PC-9 (cell line): ENCODE measurements at regions not wholly inside any gene's neighbourhood (a gene's known extent, or its start where the extent isn't known, plus 50 kb on each side); places are given as distances from the start of the nearest gene placed in this dataset.

Experiments
- BruUV-seq: library from RNA; stranded (reverse); fragments of 400-500 nt; replicated peaks from 2 replicates; lab custom pipeline; 2021; lab: Mats Ljungman, UMichigan
- CTCF ChIA-PET: fragments of 300-600 bp; sonication (Branson Sonifier 250); formaldehyde crosslinking; loops from one replicate; lab custom pipeline; 2022; ENCODE audit warnings: antibody characterized with exemption; lab: Charles Lee
- POLR2A ChIA-PET: fragments of 300-600 bp; sonication (Branson Sonifier 250); formaldehyde crosslinking; loops from one replicate; lab custom pipeline; 2022; ENCODE audit warnings: antibody characterized with exemption; ENCODE audit not compliant: unreplicated experiment; lab: Charles Lee
- DNase-seq, 2 experiments: peaks; one replicate each; pipeline versions ENCODE4 v3.0.0 to v3.0.0-alpha.2; 2015 to 2022; ENCODE audit warnings: mixed read lengths in 1 of 2
- H2AFZ ChIP-seq: fragments of 200-600 bp; sonication (generic); 2 replicates; pipeline ENCODE4 v1.8.1; 2017; ENCODE audit warnings: antibody characterized with exemption
- H3F3A ChIP-seq: fragments of 200-600 bp; sonication (generic); 2 replicates; pipeline ENCODE4 v1.8.1; 2017; ENCODE audit warnings: antibody characterized with exemption, mild to moderate bottlenecking, low read depth; ENCODE audit not compliant: insufficient read depth
- H3K27ac ChIP-seq: fragments of 200-600 bp; sonication (generic); 2 replicates; pipeline ENCODE4 v1.6.1; 2016; ENCODE audit warnings: mixed run types
- H3K27me3 ChIP-seq: fragments of 200-600 bp; sonication (generic); 2 replicates; pipeline ENCODE4 v1.6.1; 2016; ENCODE audit warnings: low read depth, mixed run types; ENCODE audit not compliant: insufficient read depth
- H3K36me3 ChIP-seq: fragments of 200-600 bp; sonication (generic); 2 replicates; pipeline ENCODE4 v1.6.1; 2016; ENCODE audit warnings: low read depth, mixed run types
- H3K4me1 ChIP-seq: fragments of 200-600 bp; sonication (generic); replicated peaks from 2 replicates; pipeline ENCODE4 v1.6.1; 2016; ENCODE audit warnings: mixed run types; ENCODE audit not compliant: insufficient read depth
- H3K4me2 ChIP-seq: fragments of 200-600 bp; sonication (generic); 2 replicates; pipeline ENCODE4 v1.6.1; 2017; ENCODE audit warnings: mixed run types
- H3K4me3 ChIP-seq: fragments of 200-600 bp; sonication (generic); 2 replicates; pipeline ENCODE4 v1.6.1; 2016; ENCODE audit warnings: mixed run types
- H3K79me2 ChIP-seq: fragments of 200-600 bp; sonication (generic); 2 replicates; pipeline ENCODE4 v1.6.1; 2017; ENCODE audit warnings: low read depth, mixed run types
- H3K9me2 ChIP-seq: fragments of 200-600 bp; sonication (generic); 2 replicates; pipeline ENCODE4 v1.8.1; 2017; ENCODE audit warnings: mild to moderate bottlenecking; ENCODE audit not compliant: insufficient read depth
- H3K9me3 ChIP-seq: fragments of 200-600 bp; sonication (generic); 2 replicates; pipeline ENCODE4 v1.8.1; 2016; ENCODE audit warnings: low read depth; ENCODE audit not compliant: insufficient read depth
- H4K20me1 ChIP-seq: fragments of 200-600 bp; sonication (generic); 2 replicates; pipeline ENCODE4 v1.8.1; 2017; ENCODE audit not compliant: insufficient read depth
- EZH2 ChIP-seq: fragments of 200-600 bp; sonication (generic); IDR thresholded peaks from 2 replicates; pipeline ENCODE4 v1.8.0; 2017; ENCODE audit warnings: antibody characterized with exemption, low read depth
- intact Hi-C: fragments of 100-400 bp; cut with micrococcal nuclease; formaldehyde crosslinking; loops from one replicate; pipeline ENCODE4 v1.10.0; 2022; ENCODE audit not compliant: unreplicated experiment
- TF ChIP-seq, protein P1 (sequence below): fragments of 200-600 bp; sonication (generic); conservative IDR thresholded peaks from 2 replicates; pipeline ENCODE4 v1.6.1; 2017; ENCODE audit warnings: mixed run types, antibody characterized with exemption, mild to moderate bottlenecking, moderate library complexity

GRCh38 chr15:99445272-99445850, 120.4 kb upstream of the MEF2A start:
- H2AFZ ChIP-seq = no peak overlapping the region
- H3K9me3 ChIP-seq = no peaks in the 10 kb centered on the region
- no peak overlapping the region for H3K4me2 ChIP-seq
- H3K36me3 ChIP-seq = no peaks in the 10 kb centered on the region
- no TSS peak for BruUV-seq
- H3F3A ChIP-seq = peaks cover 13% of the 10 kb centered on the region; the same call in 1 of the 2 replicates
- no peaks in the 10 kb centered on the region for H3K79me2 ChIP-seq
- CTCF ChIA-PET = no interaction called here
- H3K9me2 ChIP-seq = no peaks in the 10 kb centered on the region
- intact Hi-C loops = no loop called here
- H3K4me3 ChIP-seq = no peak overlapping the region
- no peaks in the 10 kb centered on the region for H3K27me3 ChIP-seq
- no peaks in the 10 kb centered on the region for H4K20me1 ChIP-seq
- TF ChIP-seq EZH2 = no peak
- TF ChIP-seq, protein P1, sequence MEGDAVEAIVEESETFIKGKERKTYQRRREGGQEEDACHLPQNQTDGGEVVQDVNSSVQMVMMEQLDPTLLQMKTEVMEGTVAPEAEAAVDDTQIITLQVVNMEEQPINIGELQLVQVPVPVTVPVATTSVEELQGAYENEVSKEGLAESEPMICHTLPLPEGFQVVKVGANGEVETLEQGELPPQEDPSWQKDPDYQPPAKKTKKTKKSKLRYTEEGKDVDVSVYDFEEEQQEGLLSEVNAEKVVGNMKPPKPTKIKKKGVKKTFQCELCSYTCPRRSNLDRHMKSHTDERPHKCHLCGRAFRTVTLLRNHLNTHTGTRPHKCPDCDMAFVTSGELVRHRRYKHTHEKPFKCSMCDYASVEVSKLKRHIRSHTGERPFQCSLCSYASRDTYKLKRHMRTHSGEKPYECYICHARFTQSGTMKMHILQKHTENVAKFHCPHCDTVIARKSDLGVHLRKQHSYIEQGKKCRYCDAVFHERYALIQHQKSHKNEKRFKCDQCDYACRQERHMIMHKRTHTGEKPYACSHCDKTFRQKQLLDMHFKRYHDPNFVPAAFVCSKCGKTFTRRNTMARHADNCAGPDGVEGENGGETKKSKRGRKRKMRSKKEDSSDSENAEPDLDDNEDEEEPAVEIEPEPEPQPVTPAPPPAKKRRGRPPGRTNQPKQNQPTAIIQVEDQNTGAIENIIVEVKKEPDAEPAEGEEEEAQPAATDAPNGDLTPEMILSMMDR = no peak
- peaks cover 24% of the 10 kb centered on the region for H3K4me1 ChIP-seq
- H3K27ac ChIP-seq = no peak overlapping the region
- DNase-seq = no peak
- POLR2A ChIA-PET = no interaction called here

DNA sequence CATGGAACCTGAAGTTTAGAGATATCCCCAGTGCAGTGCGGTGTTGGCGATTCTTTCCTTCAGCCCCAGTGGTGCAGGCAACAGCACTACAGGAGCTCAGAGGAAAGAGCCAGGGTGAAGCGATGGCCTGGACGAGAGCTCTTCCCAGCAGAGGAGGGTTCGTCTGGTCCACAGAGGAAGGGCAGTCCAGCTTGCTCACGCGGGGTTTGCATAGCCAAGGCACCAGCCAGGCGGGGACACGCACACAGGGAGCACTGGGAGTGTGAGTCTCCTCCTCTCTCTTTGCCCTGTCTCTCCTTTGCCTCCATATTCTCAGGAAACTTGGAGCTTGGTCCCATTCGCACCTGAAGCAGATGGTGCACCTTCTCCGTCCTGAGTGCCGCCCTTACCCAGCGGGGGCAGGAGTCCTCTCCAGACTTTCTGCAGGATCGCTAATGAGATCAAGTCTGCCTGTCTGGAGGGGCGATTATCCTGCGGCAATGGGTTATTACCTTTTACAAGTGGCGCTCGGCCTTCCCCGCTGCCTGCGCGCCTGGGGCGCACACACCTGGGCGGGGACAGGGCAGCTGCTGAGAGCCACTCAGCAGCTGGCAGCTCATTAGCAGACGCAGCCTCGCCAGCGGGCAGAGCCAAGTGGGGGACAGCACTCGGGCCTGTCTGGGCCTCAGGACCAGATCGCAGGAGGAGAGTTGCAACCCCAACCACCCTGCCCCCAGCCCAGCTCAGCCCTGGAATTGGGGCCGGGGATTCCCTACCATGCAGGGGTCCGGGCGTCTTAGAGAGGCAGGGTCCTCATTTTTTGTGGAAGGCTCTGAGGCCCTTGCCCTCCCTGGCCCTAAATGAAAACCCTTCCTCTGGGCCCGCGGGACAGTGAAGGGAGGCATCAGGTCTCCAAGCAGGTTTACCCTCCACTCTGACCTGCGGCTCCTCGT, 119.0 kb upstream of the MEF2A start:
- no peaks in the 10 kb centered on the region for H4K20me1 ChIP-seq
- ChIA-PET POLR2A (interaction anchor here (0.5 kb wide), 1 partner anchor 44 kb away, joined by 5 read pairs; no protein-coding TSS in a partner anchor), CTCF (no interaction called here)
- H3K4me3 ChIP-seq = no peak overlapping the region
- DNase-seq = no peak
- no peaks in the 10 kb centered on the region for H3K9me2 ChIP-seq
- no peaks in the 10 kb centered on the region for H3K9me3 ChIP-seq
- no peaks in the 10 kb centered on the region for H3K27me3 ChIP-seq
- H3K79me2 ChIP-seq = no peaks in the 10 kb centered on the region
- no peak overlapping the region for H3K4me2 ChIP-seq
- H3K36me3 ChIP-seq = no peaks in the 10 kb centered on the region
- H2AFZ ChIP-seq = no peak overlapping the region
- H3K4me1 ChIP-seq = peaks cover 14% of the 10 kb centered on the region
- intact Hi-C loops = no loop called here
- H3K27ac ChIP-seq = no peak overlapping the region
- TF ChIP-seq, protein P1 = no peak
- no peak for TF ChIP-seq EZH2
- BruUV-seq = no TSS peak
- peaks cover 7% of the 10 kb centered on the region; the same call in 1 of the 2 replicates for H3F3A ChIP-seq

DNA sequence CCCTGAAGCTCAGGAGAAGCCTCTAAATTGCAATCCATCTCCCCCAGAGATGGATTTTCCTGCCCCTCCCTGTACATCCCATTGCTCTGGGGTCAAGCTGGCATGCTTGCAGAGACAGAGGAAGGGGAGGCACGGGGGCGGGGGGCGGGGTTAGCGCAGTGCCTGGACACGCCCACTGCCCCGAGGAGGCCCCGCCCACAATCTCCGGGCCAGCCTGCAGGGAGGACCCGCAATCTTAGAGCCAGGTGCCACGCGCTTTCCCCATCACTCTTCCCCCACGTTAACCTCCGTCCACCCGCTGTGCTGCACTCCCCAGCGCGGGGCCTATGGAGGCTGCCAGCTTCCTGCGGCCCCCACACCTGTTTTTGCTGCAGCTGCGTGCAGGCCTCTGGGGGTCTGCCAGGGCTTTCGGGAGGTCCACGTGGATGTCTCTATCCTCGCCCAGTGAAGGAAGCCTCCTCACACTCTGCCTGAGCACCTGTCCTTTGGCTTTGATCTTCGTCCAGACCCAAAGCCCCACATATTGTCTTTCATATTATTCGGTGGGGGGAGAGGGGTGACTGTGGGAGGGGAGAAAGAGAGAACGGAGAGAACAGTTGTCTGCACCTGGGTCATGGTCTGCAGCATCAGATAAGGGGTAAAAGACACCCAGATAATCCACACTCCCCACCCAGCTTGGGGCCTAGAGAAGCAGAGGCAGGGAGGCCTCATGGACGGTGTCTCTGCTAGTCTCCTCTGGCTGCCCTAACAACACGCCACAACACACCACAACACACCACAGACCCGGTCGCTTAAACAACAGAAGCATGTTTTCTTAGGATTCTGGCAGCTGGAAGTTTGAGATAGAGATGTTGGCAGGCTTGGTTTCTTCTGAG, 118.0 kb upstream of the MEF2A start:
- no peaks in the 10 kb centered on the region for H3K36me3 ChIP-seq
- intact Hi-C loops = no loop called here
- H3K4me3 ChIP-seq = no peak overlapping the region
- H3K4me2 ChIP-seq = no peak overlapping the region
- H3K9me3 ChIP-seq = no peaks in the 10 kb centered on the region
- H3K79me2 ChIP-seq = no peaks in the 10 kb centered on the region
- no peaks in the 10 kb centered on the region for H4K20me1 ChIP-seq
- no peaks in the 10 kb centered on the region for H3K9me2 ChIP-seq
- no peak for DNase-seq
- H3K4me1 ChIP-seq = peaks cover 5% of the 10 kb centered on the region
- POLR2A ChIA-PET = no interaction called here
- H3K27me3 ChIP-seq = no peaks in the 10 kb centered on the region
- CTCF ChIA-PET = no interaction called here
- no TSS peak for BruUV-seq
- no peak for TF ChIP-seq EZH2
- TF ChIP-seq, protein P1 = no peak
- H3K27ac ChIP-seq = no peak overlapping the region
- peaks cover 4% of the 10 kb centered on the region; the same call in 1 of the 2 replicates for H3F3A ChIP-seq
- H2AFZ ChIP-seq = no peak overlapping the region
